K562 (cell line): ENCODE measurements at regions not wholly inside any gene's neighbourhood (a gene's known extent, or its start where the extent isn't known, plus 50 kb on each side); places are given as distances from the start of the nearest gene placed in this dataset.
A peak's percentile ranks its signal among the peaks of the same experiment; 100 is the strongest.

Experiments used
- ATAC-seq: fragments of 200-7000 bp; cut with Tn5 transposase; 3 replicates; pipeline ENCODE4 v1.9.1; 2020; ENCODE audit warnings: moderate library complexity
- BruUV-seq: library from RNA; stranded (reverse); fragments of 400-500 nt; replicated peaks from 2 replicates; lab custom pipeline; 2021; lab: Mats Ljungman, UMichigan
- CTCF ChIA-PET: fragments of 300-600 bp; formaldehyde crosslinking; extraction: SDS; loops from one replicate; lab custom pipeline; 2021; ENCODE audit warnings: low intra/inter-chr PET ratio; lab: Yijun Ruan, JAX
- POLR2A ChIA-PET: fragments of 300-600, 350-650 bp; sonication (Branson Sonifier 250); formaldehyde crosslinking; extraction: SDS; loops from one replicate; lab custom pipeline; 2021; ENCODE audit warnings: antibody characterized with exemption, inconsistent platforms; lab: Yijun Ruan, JAX
- DNase-seq, 4 experiments: peaks; one replicate each; pipeline versions ENCODE4 v3.0.0 to v3.0.0-alpha.2; 2011 to 2018; ENCODE audit warnings: low spot score in 3 of 4, mixed read lengths in 3 of 4; ENCODE audit errors: extremely low read depth in 1 of 4
- FAIRE-seq: peaks from 2 replicates; lab custom pipeline; 2011; peaks lifted over from hg19 to GRCh38; lab: Jason Lieb, UNC
- H2AFZ ChIP-seq: 2 replicates; pipeline ENCODE4 v1.6.0; 2011; ENCODE audit warnings: low read depth, low read length, control low read depth, inconsistent platforms
- H3K27ac ChIP-seq: fragments of 200-600 bp; 3 replicates; pipeline ENCODE4 v1.8.0; 2011; ENCODE audit warnings: low read depth, mild to moderate bottlenecking, control low read depth, inconsistent platforms, low read length, moderate library complexity, mixed read lengths; ENCODE audit errors: extremely low read depth
- H3K27me3 ChIP-seq, 2 experiments: fragments of 300-600 bp in 1 of 2; 2 replicates in 1 of 2; 3 replicates in 1 of 2; pipeline versions ENCODE4 v1.6.0 to v1.8.0; 2011; ENCODE audit warnings: inconsistent platforms in 2 of 2, low read length in 2 of 2, mild to moderate bottlenecking in 1 of 2, mixed read lengths in 1 of 2, moderate library complexity in 1 of 2; ENCODE audit not compliant: control insufficient read depth in 2 of 2, insufficient read depth in 2 of 2
- H3K36me3 ChIP-seq: fragments of 300-600 bp; 3 replicates; pipeline ENCODE4 v1.8.0; 2011; ENCODE audit warnings: mild to moderate bottlenecking, low read length, inconsistent platforms; ENCODE audit not compliant: control insufficient read depth, insufficient read depth
- H3K4me1 ChIP-seq, 2 experiments: fragments of 200-600 bp in 1 of 2; replicated peaks in 1 of 2; 2 replicates in 1 of 2; 3 replicates in 1 of 2; pipeline versions ENCODE4 v1.5.1 to v1.8.0; 2011; ENCODE audit warnings: inconsistent platforms in 2 of 2, low read length in 2 of 2, mild to moderate bottlenecking in 1 of 2, mixed read lengths in 1 of 2, moderate library complexity in 1 of 2; ENCODE audit not compliant: control insufficient read depth in 2 of 2, insufficient read depth in 2 of 2
- H3K4me2 ChIP-seq: 2 replicates; pipeline ENCODE4 v1.6.1; 2011; ENCODE audit warnings: low read length, control low read depth, inconsistent platforms, mixed read lengths; ENCODE audit not compliant: insufficient read depth
- H3K4me3 ChIP-seq: fragments of 200-600 bp; sonication (generic), shearing (Covaris generic); 2 replicates; pipeline ENCODE4 v1.5.1; 2016; ENCODE audit warnings: control low read depth, inconsistent platforms
- H3K79me2 ChIP-seq: fragments of 200-600 bp; 3 replicates; pipeline ENCODE4 v1.8.0; 2011; ENCODE audit warnings: low read length, inconsistent platforms; ENCODE audit not compliant: control insufficient read depth, insufficient read depth
- H3K9ac ChIP-seq, 2 experiments: 2 replicates each; pipeline versions ENCODE4 v1.6.0 to v1.6.1; 2011; ENCODE audit warnings: low read depth in 2 of 2, low read length in 2 of 2, control low read depth in 1 of 2, inconsistent platforms in 1 of 2, mild to moderate bottlenecking in 1 of 2, mixed read lengths in 1 of 2; ENCODE audit not compliant: insufficient read depth in 1 of 2
- H3K9me1 ChIP-seq: one replicate; pipeline ENCODE4 v1.6.0; 2011; ENCODE audit warnings: inconsistent platforms, mild to moderate bottlenecking, low read length, moderate library complexity; ENCODE audit not compliant: control insufficient read depth, insufficient read depth
- H3K9me3 ChIP-seq: replicated peaks from 2 replicates; pipeline ENCODE4 v1.5.1; 2011; ENCODE audit warnings: low read depth, low read length, inconsistent platforms; ENCODE audit not compliant: control insufficient read depth, insufficient read depth
- H4K20me1 ChIP-seq: replicated peaks from 2 replicates; pipeline ENCODE4 v1.6.1; 2011; ENCODE audit warnings: low read length, inconsistent platforms, mixed read lengths; ENCODE audit not compliant: control insufficient read depth, insufficient read depth
- FOS ChIP-seq: IDR thresholded peaks from 3 replicates; pipeline ENCODE4 v1.6.1; 2011; ENCODE audit not compliant: insufficient read length; ENCODE audit errors: extremely low read depth
- RBM14 ChIP-seq: fragments of 200-400 bp; formaldehyde crosslinking; IDR thresholded peaks from 2 replicates; pipeline ENCODE4 v1.6.1; 2018; ENCODE audit warnings: low read depth, mild to moderate bottlenecking, low read length, moderate library complexity, borderline replicate concordance; ENCODE audit not compliant: insufficient read depth
- SNIP1 ChIP-seq: fragments of 450-650 bp; IDR thresholded peaks from 2 replicates; pipeline ENCODE4 v1.7.1; 2017; ENCODE audit warnings: low read depth, mild to moderate bottlenecking
- ZBTB8A ChIP-seq: fragments of 450-650 bp; IDR thresholded peaks from 2 replicates; pipeline ENCODE4 v1.6.1; 2018; ENCODE audit warnings: mild to moderate bottlenecking, moderate library complexity; ENCODE audit not compliant: partially characterized antibody
- WGBS: fragments of 100-300 bp; shearing (Covaris generic); methylation state at CpG from one replicate; pipeline ENCODE4 v1.1.6; 2016; ENCODE audit warnings: low coverage, mixed read lengths; ENCODE audit not compliant: insufficient coverage; ENCODE audit errors: missing lambda C conversion rate; 5-methylcytosine and 5-hydroxymethylcytosine counted together
- in situ Hi-C: fragments of 300-500 bp; cut with MboI; formaldehyde crosslinking; loops from 4 replicates; pipeline ENCODE4 v1.15.0; 2018; ENCODE audit warnings: inconsistent platforms, mixed read lengths
- intact Hi-C: fragments of 100-400 bp; cut with micrococcal nuclease; formaldehyde crosslinking; loops from 2 replicates; pipeline ENCODE4 v1.14.2; 2022
- TF ChIP-seq, protein P1 (sequence below): sonication (generic); formaldehyde crosslinking; IDR thresholded peaks from 2 replicates; pipeline ENCODE4 v1.5.0; 2020; ENCODE audit warnings: missing genetic modification reagents
- TF ChIP-seq, protein P2 (sequence below), 2 experiments: fragments of 450-650 bp; formaldehyde crosslinking in 1 of 2; IDR thresholded peaks; 2 replicates each; pipeline versions ENCODE4 v1.4.0 to v1.6.1; 2014 to 2020; ENCODE audit warnings: mild to moderate bottlenecking in 2 of 2, borderline replicate concordance in 1 of 2, low read depth in 1 of 2
- TF ChIP-seq, protein P3 (sequence below): fragments of 450-650 bp; formaldehyde crosslinking; IDR thresholded peaks from 2 replicates; pipeline ENCODE4 v1.4.0; 2020; ENCODE audit warnings: mild to moderate bottlenecking, mixed read lengths

DNA sequence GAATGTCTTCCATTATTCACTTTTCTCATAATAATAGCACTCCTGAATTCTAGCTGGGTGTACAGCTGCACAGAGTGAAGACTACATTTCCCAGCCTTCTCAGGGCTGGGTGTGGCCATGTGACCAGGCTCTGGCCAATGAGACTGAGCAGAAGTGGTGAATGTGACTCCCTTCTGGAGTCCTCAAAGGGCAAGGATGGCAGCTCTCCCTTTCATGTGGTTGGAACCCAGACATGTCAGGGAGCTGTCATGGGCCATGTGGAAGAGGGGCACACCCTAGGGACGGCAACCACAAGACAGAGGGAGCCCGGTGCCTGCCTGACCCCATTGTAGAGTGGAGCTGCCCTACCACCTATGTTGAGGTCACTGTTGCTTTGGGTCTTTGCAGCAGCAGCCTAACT, 312.8 kb upstream of the SULF2 start (continued):
- TF ChIP-seq, protein P1, sequence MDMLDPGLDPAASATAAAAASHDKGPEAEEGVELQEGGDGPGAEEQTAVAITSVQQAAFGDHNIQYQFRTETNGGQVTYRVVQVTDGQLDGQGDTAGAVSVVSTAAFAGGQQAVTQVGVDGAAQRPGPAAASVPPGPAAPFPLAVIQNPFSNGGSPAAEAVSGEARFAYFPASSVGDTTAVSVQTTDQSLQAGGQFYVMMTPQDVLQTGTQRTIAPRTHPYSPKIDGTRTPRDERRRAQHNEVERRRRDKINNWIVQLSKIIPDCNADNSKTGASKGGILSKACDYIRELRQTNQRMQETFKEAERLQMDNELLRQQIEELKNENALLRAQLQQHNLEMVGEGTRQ (CRISPR knock-in tag) = peak; percentile 97
- no peak for TF ChIP-seq RBM14

DNA sequence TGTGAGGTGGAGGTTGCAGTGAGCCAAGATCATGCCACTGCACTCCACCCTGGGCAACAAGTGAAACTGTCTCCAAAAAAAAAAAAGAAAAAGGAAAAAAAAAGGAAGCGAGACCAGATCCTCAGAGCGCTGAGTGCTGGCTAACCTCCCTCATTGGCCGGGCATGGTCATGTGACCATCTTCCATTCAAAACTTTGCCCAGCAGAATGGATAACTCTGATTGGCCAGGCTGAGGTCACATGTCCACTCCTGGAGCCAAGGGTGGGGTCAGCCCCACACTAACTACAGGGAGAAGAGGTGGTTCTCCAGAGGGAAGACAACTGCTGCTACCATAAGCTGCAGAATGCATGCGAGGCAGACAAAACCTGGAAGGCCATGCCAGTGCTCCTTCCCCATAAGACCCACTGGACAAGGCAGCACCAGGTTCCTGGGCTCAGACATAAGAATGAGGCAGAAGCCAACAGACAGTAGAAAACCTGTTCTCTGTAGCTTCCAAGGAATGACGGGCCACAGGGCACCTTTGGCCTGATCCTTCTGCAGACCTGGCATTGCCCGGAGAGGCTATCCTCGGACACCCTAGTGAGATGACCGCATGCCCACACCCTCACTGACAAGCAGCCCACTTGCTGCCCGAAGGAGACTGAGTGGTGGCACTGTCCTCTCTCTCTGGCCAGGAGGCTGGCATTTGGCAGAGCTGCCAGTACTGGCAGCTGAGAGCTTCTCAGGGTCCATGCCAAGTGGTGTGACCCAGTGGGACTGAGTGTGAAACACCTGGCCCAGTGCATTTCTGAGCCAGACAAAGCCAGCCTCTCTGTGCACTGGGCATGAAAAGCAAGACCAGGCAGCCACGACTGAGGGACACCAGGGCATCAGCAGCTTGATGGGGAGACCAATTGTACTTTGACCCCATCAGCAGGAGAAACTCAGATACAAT, 311.9 kb upstream of the SULF2 start:
- peak overlapping the region; percentile 24; the same call in 1 of the 2 replicates for H3K4me2 ChIP-seq
- H3K9me1 ChIP-seq = no peaks in the 10 kb centered on the region
- FAIRE-seq (peak; percentile 37), DNase-seq (peak; percentile 19 to 78 (median 70)), ATAC-seq (peak; percentile 93)
- H3K9me3 ChIP-seq = no peaks in the 10 kb centered on the region
- CTCF ChIA-PET = interaction anchor here (0.6 kb wide), 1 partner anchor 48 kb away, joined by 3 read pairs; no protein-coding TSS in a partner anchor
- no peak overlapping the region for H3K9ac ChIP-seq
- no peak overlapping the region for H3K4me3 ChIP-seq
- WGBS = 6% methylated on average over 10 of the region's 10 CpGs
- H3K36me3 ChIP-seq = no peaks in the 10 kb centered on the region
- H3K27me3 ChIP-seq = no peaks in the 10 kb centered on the region; a peak in 1 of 5 replicates
- in situ Hi-C loops (no loop called here), intact Hi-C loops (no loop called here)
- H3K4me1 ChIP-seq = no peaks in the 10 kb centered on the region; a peak in 1 of 5 replicates
- H4K20me1 ChIP-seq = no peaks in the 10 kb centered on the region; the same call in 1 of the 2 replicates
- POLR2A ChIA-PET = interaction anchor here (1.2 to 1.8 kb wide), 2 partner anchors 29 to 118 kb away, joined by 3 to 5 read pairs; no protein-coding TSS in a partner anchor
- H2AFZ ChIP-seq = no peak overlapping the region; the same call in 1 of the 2 replicates
- H3K79me2 ChIP-seq = no peaks in the 10 kb centered on the region
- no TSS peak for BruUV-seq
- H3K27ac ChIP-seq = no peak overlapping the region
- TF ChIP-seq, protein P2, sequence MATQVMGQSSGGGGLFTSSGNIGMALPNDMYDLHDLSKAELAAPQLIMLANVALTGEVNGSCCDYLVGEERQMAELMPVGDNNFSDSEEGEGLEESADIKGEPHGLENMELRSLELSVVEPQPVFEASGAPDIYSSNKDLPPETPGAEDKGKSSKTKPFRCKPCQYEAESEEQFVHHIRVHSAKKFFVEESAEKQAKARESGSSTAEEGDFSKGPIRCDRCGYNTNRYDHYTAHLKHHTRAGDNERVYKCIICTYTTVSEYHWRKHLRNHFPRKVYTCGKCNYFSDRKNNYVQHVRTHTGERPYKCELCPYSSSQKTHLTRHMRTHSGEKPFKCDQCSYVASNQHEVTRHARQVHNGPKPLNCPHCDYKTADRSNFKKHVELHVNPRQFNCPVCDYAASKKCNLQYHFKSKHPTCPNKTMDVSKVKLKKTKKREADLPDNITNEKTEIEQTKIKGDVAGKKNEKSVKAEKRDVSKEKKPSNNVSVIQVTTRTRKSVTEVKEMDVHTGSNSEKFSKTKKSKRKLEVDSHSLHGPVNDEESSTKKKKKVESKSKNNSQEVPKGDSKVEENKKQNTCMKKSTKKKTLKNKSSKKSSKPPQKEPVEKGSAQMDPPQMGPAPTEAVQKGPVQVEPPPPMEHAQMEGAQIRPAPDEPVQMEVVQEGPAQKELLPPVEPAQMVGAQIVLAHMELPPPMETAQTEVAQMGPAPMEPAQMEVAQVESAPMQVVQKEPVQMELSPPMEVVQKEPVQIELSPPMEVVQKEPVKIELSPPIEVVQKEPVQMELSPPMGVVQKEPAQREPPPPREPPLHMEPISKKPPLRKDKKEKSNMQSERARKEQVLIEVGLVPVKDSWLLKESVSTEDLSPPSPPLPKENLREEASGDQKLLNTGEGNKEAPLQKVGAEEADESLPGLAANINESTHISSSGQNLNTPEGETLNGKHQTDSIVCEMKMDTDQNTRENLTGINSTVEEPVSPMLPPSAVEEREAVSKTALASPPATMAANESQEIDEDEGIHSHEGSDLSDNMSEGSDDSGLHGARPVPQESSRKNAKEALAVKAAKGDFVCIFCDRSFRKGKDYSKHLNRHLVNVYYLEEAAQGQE (IDR thresholded peaks at IDR 0.05; ENCODE audit: borderline replicate concordance) = peak; percentile 64
- TF ChIP-seq, protein P2 (CRISPR knock-in tag; IDR thresholded peaks at IDR 0.05; ENCODE audit: low read depth) = no peak
- TF ChIP-seq, protein P3, sequence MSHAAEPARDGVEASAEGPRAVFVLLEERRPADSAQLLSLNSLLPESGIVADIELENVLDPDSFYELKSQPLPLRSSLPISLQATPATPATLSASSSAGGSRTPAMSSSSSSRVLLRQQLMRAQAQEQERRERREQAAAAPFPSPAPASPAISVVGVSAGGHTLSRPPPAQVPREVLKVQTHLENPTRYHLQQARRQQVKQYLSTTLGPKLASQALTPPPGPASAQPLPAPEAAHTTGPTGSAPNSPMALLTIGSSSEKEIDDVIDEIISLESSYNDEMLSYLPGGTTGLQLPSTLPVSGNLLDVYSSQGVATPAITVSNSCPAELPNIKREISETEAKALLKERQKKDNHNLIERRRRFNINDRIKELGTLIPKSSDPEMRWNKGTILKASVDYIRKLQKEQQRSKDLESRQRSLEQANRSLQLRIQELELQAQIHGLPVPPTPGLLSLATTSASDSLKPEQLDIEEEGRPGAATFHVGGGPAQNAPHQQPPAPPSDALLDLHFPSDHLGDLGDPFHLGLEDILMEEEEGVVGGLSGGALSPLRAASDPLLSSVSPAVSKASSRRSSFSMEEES = peak; percentile 98
- TF ChIP-seq FOS (peak; percentile 73), SNIP1 (no peak), ZBTB8A (no peak)
